Fibroblast of lung (primary cell): ENCODE measurements at regions not wholly inside any gene's neighbourhood (a gene's known extent, or its start where the extent isn't known, plus 50 kb on each side); places are given as distances from the start of the nearest gene placed in this dataset.
"Not testable (repeated sequence)": the region's sequence is repeated elsewhere in the genome, so short reads cannot be mapped to it uniquely, and the experiment has no call there.

Experiments used
- DNase-seq, 2 donors: peaks; one replicate each; pipeline versions ENCODE4 v3.0.0 to v3.0.0-alpha.2; 2010; ENCODE audit warnings: low read depth in 2 of 2
- H2AFZ ChIP-seq: 2 replicates; pipeline ENCODE4 v1.5.1; 2012; ENCODE audit warnings: low read length, control low read depth, inconsistent platforms
- H3K27ac ChIP-seq: 2 replicates; pipeline ENCODE4 v1.5.1; 2011; ENCODE audit warnings: low read length, control low read depth; ENCODE audit not compliant: insufficient read depth
- H3K27me3 ChIP-seq: 2 replicates; pipeline ENCODE4 v1.5.1; 2011; ENCODE audit warnings: mild to moderate bottlenecking, low read length; ENCODE audit not compliant: control insufficient read depth, insufficient read depth
- H3K36me3 ChIP-seq: 2 replicates; pipeline ENCODE4 v1.5.1; 2011; ENCODE audit warnings: low read length; ENCODE audit not compliant: control insufficient read depth, insufficient read depth
- H3K4me1 ChIP-seq: 2 replicates; pipeline ENCODE4 v1.5.1; 2011; ENCODE audit warnings: low read length; ENCODE audit not compliant: control insufficient read depth, insufficient read depth; ENCODE audit errors: extremely low read depth
- H3K4me2 ChIP-seq: 2 replicates; pipeline ENCODE4 v1.5.1; 2011; ENCODE audit warnings: low read length, control low read depth; ENCODE audit not compliant: insufficient read depth; ENCODE audit errors: extremely low read depth
- H3K4me3 ChIP-seq, 4 experiments: fragments of 200-600 bp in 1 of 4; sonication (generic) in 1 of 4; replicated peaks in 1 of 4; 2 replicates each; pipeline ENCODE4 v1.5.1; 2011 to 2016; ENCODE audit warnings: low read length in 4 of 4, low read depth in 3 of 4, mild to moderate bottlenecking in 3 of 4, control low read depth in 2 of 4, inconsistent platforms in 1 of 4, mixed read lengths in 1 of 4; ENCODE audit not compliant: insufficient read depth in 1 of 4; ENCODE audit errors: control extremely low read depth in 1 of 4
- H3K79me2 ChIP-seq: 2 replicates; pipeline ENCODE4 v1.5.1; 2012; ENCODE audit warnings: mild to moderate bottlenecking, low read length, inconsistent platforms; ENCODE audit not compliant: control insufficient read depth, insufficient read depth
- H3K9ac ChIP-seq: 2 replicates; pipeline ENCODE4 v1.5.1; 2011; ENCODE audit warnings: mild to moderate bottlenecking, low read length, control low read depth; ENCODE audit not compliant: insufficient read depth
- H3K9me3 ChIP-seq: 2 replicates; pipeline ENCODE4 v1.5.1; 2012; ENCODE audit warnings: low read depth, low read length; ENCODE audit not compliant: control insufficient read depth, insufficient read depth
- H4K20me1 ChIP-seq: 2 replicates; pipeline ENCODE4 v1.5.1; 2011; ENCODE audit warnings: low read length; ENCODE audit not compliant: control insufficient read depth, insufficient read depth; ENCODE audit errors: extremely low read depth
- EZH2 ChIP-seq: IDR thresholded peaks from 2 replicates; pipeline ENCODE4 v1.5.1; 2012; ENCODE audit warnings: low read length, control low read depth, mild to moderate bottlenecking; ENCODE audit errors: missing control alignments
- TF ChIP-seq, protein P1 (sequence below), 2 donors: IDR thresholded peaks in 1 of 2; conservative IDR thresholded peaks in 1 of 2; 1 replicate in 1 of 2; 2 replicates in 1 of 2; pipeline ENCODE4 v1.5.1; 2011 to 2012; ENCODE audit warnings: low read length in 2 of 2, control low read depth in 1 of 2, inconsistent platforms in 1 of 2, low read depth in 1 of 2, mild to moderate bottlenecking in 1 of 2

DNA sequence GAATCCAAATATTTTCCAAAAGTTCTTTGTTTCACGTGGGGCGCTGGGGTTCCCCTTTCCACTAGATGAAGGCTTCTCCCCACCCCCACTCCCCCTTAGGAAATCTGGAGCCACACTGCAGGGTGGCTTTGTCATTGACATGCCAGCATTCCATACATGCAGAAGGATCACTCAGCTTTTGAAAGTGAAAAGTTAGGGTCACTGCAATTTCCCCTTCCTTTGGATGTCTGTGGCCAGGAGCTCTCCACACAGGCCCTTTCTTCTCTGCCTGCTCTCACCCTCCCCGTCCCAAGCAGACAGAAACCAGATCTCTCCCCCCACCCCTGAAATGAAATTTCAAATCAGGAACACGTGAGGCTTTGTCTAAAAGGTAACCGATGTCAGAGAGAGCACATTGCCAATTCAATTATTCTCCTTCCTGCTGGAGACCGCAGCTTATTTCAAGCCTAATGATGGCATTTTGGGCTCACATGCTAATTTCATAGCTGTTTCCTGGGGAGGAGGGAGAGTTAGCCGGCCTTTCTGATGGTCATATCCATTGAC, 153.9 kb upstream of the RFLNA start:
- no peak for TF ChIP-seq EZH2
- TF ChIP-seq, protein P1, sequence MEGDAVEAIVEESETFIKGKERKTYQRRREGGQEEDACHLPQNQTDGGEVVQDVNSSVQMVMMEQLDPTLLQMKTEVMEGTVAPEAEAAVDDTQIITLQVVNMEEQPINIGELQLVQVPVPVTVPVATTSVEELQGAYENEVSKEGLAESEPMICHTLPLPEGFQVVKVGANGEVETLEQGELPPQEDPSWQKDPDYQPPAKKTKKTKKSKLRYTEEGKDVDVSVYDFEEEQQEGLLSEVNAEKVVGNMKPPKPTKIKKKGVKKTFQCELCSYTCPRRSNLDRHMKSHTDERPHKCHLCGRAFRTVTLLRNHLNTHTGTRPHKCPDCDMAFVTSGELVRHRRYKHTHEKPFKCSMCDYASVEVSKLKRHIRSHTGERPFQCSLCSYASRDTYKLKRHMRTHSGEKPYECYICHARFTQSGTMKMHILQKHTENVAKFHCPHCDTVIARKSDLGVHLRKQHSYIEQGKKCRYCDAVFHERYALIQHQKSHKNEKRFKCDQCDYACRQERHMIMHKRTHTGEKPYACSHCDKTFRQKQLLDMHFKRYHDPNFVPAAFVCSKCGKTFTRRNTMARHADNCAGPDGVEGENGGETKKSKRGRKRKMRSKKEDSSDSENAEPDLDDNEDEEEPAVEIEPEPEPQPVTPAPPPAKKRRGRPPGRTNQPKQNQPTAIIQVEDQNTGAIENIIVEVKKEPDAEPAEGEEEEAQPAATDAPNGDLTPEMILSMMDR (conservative IDR thresholded peaks at IDR 0.05 in 1 of 2, IDR thresholded peaks at IDR 0.05 in 1 of 2; ENCODE audit: low read depth in 1 of 2, low read length in 2 of 2), result no peak
- Histone ChIP-seq H3K9ac (no peak overlapping the region), H3K79me2 (no peaks in the 10 kb centered on the region), H3K27me3 (no peaks in the 10 kb centered on the region), H2AFZ (no peak overlapping the region), H3K27ac (no peak overlapping the region), H3K4me1 (no peaks in the 10 kb centered on the region), H3K4me3 (no peak overlapping the region), H4K20me1 (no peaks in the 10 kb centered on the region), H3K36me3 (no peaks in the 10 kb centered on the region), H3K4me2 (no peak overlapping the region), H3K9me3 (no peaks in the 10 kb centered on the region)
- DNase-seq, result no peak

DNA sequence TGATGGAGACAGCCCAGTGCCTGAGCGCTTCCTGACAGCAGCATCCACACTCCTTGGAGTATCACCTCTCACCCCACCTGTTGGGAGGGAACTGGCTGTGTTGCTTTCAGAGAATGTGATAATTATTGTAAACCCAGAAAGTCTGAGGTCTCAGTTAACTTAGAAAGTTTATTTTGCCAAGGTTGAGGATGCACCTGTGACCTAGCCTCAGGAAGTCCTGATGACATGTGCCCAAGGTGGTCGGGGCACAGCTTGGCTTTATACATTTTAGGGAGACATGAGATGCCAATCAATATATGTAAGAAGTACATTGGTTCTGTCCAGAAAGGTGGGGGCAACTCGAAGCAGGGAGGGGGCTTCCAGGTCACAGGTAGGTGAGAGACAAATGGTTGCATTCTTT, 153.3 kb upstream of the RFLNA start:
- H2AFZ ChIP-seq, H3K9me3 ChIP-seq, H3K36me3 ChIP-seq, H3K27ac ChIP-seq, H3K4me2 ChIP-seq, H3K27me3 ChIP-seq, H3K79me2 ChIP-seq, H3K9ac ChIP-seq, DNase-seq, H4K20me1 ChIP-seq, H3K4me1 ChIP-seq, H3K4me3 ChIP-seq: not testable (repeated sequence)

DNA sequence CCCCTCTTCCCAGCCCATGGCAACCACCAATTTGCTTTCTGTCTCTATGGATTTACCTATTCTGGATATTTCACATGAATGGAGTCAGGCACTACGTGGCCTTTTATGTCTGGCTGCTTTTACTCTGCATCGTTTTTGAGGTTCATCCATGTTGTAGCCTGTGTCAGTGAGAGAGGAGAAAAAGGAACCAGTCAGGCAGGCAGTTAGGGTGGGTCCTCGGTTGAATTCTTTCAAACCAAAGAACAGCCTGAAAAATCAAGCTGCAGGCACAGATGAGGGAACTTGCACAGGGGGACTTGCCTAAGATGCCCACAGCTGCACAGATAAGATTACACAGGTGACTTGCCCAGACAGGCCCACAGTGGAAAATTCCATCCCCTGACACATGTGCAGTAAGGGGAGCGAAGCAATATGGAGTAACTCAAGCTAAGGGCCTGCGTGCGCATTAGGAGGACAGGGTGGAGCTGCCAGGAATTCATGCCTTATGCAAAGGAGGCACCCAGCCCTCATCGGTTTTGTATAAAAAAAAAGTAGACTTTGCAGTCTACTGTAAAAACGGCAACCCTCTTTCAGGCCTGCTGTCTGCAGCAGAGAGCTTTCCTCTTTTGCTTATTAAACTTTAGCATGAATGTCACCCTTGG, 152.4 kb upstream of the RFLNA start:
- no peak overlapping the region for H2AFZ ChIP-seq
- H3K4me2 ChIP-seq, result no peak overlapping the region
- H3K79me2 ChIP-seq, result no peaks in the 10 kb centered on the region
- no peaks in the 10 kb centered on the region for H3K27me3 ChIP-seq
- no peaks in the 10 kb centered on the region for H3K9me3 ChIP-seq
- no peaks in the 10 kb centered on the region for H4K20me1 ChIP-seq
- no peak overlapping the region for H3K27ac ChIP-seq
- TF ChIP-seq EZH2, result no peak
- TF ChIP-seq, protein P1 (conservative IDR thresholded peaks at IDR 0.05 in 1 of 2, IDR thresholded peaks at IDR 0.05 in 1 of 2; ENCODE audit: low read depth in 1 of 2, low read length in 2 of 2), result no peak
- DNase-seq, result no peak
- no peaks in the 10 kb centered on the region for H3K36me3 ChIP-seq
- H3K4me3 ChIP-seq, result no peak overlapping the region
- H3K9ac ChIP-seq, result no peak overlapping the region
- no peaks in the 10 kb centered on the region for H3K4me1 ChIP-seq
